ENCODE measurements at regions not wholly inside any gene's neighbourhood (a gene's known extent, or its start where the extent isn't known, plus 50 kb on each side); places are given as distances from the start of the nearest gene placed in this dataset.

- TF ChIP-seq POLR2A (IDR thresholded peaks at IDR 0.05) (no peak), CTCF (IDR thresholded peaks at IDR 0.05) (no peak)
Measured at GRCh38 chr2:150674283-150674682, 186.8 kb upstream of the RND3 start.

Measured in testis (tissue), 2 donors.